ENCODE measurements at regions not wholly inside any gene's neighbourhood (a gene's known extent, or its start where the extent isn't known, plus 50 kb on each side); places are given as distances from the start of the nearest gene placed in this dataset.

DNA sequence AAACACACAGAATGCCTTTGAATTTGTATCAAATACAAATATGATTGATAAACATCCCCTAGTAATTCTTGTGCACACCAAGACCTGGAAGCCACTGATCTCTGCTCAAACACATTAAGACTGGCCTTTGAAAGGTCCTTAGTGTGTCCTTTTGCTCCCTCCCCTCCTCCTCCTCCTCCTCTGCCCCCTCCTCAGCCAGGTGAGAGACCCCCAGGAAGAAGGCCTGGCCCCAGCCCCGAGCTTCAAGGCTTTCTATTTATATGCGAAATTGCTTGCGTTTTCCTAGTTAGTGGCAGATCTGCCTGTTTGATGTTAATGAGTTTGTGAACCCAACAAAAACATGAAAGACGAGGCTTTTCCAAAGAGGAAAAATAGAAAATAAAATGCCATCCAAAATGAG is 63.6 kb upstream of the TCF7L2 start:
- no peak for TF ChIP-seq POLR2A (IDR thresholded peaks at IDR 0.05)
- TF ChIP-seq, protein P1, sequence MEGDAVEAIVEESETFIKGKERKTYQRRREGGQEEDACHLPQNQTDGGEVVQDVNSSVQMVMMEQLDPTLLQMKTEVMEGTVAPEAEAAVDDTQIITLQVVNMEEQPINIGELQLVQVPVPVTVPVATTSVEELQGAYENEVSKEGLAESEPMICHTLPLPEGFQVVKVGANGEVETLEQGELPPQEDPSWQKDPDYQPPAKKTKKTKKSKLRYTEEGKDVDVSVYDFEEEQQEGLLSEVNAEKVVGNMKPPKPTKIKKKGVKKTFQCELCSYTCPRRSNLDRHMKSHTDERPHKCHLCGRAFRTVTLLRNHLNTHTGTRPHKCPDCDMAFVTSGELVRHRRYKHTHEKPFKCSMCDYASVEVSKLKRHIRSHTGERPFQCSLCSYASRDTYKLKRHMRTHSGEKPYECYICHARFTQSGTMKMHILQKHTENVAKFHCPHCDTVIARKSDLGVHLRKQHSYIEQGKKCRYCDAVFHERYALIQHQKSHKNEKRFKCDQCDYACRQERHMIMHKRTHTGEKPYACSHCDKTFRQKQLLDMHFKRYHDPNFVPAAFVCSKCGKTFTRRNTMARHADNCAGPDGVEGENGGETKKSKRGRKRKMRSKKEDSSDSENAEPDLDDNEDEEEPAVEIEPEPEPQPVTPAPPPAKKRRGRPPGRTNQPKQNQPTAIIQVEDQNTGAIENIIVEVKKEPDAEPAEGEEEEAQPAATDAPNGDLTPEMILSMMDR (IDR thresholded peaks at IDR 0.05) = no peak

Measured in body of pancreas (tissue), 4 donors.